Activated T-cell treated with anti-CD3 and anti-CD28 coated beads for 1 hour (primary cell): ENCODE measurements at regions not wholly inside any gene's neighbourhood (a gene's known extent, or its start where the extent isn't known, plus 50 kb on each side); places are given as distances from the start of the nearest gene placed in this dataset.

Experiments
- DNase-seq: peaks from one replicate; pipeline ENCODE4 v3.0.0-alpha.2; 2020; ENCODE audit warnings: low read depth

DNA sequence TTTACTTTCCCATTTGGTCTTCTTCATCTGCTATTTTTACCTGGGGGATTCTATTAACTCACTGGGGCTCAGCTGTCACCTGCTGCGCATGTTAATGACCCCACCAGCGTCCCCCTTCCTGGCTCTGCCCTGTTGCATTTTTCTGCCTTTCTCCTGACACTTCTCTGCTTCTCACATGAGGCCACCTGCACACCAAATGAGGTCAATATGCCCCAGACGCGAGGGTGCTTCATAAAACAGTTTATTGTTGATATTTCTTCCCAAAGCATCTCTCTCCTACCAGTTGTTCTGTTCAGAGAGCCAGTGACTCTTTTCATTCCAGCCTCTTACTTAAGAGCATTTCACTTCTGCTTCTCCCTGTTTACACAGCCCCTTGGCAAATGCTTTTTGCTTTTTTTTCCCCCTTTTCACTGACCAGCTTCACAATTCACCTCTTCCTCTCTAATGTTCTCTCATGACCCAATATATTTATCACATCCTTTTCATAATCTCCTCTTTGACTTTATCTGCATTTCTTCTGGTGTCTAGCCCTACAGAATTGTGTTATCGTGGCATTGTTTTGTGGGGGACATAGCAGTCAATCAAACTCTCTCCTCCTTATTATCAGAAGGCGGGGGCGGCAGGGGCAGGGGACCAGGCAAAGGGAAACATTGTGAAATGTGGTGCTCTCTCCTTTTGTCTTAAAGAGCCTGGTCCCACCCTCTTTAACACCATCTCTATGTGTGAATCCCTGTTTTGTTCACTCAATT is 545.8 kb upstream of the CITED2 start:
- DNase-seq, result no peak

DNA sequence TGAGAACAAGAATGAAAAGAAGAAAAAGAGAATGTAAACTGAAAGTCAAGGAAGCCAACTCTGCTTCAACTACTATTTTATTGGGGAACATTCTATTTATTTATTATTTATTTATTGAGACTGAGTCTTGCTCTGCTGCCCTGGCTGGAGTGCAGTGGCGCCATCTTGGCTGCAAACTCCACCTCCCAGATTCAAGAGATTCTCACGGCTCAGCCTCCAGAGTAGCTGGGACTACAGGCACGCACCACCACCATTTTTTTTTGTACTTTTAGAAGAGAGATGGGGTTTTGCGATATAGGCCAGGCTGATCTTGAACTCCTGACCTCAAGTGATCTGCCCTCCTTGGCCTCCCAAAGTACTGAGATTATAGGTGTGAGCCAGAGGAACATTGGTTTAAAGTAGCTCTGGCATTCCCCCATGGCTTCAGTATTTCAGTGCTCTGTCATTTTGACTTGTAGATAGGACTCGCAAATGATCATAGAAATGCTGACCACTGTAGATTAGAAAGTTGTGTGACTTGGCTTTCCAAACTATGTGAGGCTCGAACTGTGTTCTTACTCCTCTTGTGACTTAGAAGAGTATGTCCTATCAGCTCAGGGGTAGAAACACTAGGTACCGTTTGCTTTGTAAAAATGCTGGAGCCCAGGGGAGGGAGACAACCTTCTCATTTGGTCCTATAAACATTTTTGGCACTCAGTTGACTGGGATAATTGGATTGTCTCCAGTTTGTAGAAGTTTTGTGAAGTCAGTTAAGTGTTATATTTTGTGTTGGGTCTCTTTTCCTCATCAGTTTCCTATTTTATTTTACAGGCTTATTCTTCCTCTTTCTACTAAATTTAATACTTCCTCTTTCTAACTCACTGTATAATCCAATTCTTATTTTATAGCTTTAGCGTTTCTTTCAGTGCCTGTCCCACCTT is 544.9 kb upstream of the CITED2 start:
- no peak for DNase-seq

DNA sequence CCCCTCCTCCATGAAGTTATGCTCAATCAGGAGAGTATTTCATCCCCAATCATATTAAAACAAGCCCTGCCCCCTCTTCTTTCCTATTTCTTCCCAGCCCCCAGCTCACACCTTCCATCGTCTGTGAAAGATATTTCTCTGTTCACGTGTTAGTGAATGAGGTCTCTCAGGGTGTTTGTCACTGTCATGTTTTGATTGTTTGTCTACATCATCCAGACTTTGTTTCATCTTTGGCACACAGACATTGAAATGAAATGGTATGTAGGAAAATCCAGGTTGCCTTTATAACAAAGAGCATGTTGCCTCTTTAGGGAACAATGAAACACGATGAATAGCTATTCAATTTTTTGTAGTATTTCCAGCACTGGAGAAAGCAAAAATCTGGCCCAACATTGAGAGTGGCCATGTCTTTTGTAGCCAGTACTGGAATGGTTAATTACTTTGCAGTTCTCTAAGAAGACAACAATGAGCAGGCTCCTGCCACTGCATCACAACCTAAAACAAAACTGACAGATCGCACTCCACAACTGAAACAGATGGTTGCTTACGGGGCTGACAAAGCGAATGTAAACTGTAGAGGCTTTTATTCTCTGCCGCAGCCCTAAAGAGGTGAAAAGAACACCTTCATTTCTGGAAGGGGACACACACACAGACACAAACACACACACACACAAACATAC is 543.6 kb upstream of the CITED2 start:
- DNase-seq, result no peak

DNA sequence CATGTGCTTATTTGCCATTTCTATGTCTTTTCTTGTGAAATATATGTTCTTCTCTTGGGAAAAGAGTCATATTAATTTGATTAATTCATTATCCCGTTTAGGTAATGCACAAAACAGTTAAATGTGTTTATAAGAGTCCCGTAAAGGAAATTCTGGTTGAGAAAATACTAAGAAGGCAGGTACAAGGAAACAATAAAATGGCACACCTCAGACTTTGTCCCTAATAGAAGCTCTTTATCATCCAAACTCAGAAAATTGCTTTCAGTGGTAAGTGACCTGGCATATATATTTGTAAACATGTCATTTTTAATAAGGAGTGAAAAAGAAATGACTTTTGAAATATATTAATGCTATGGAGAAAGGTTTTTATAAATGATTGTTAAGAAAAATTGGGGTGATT is 540.5 kb upstream of the CITED2 start:
- DNase-seq, result no peak

DNA sequence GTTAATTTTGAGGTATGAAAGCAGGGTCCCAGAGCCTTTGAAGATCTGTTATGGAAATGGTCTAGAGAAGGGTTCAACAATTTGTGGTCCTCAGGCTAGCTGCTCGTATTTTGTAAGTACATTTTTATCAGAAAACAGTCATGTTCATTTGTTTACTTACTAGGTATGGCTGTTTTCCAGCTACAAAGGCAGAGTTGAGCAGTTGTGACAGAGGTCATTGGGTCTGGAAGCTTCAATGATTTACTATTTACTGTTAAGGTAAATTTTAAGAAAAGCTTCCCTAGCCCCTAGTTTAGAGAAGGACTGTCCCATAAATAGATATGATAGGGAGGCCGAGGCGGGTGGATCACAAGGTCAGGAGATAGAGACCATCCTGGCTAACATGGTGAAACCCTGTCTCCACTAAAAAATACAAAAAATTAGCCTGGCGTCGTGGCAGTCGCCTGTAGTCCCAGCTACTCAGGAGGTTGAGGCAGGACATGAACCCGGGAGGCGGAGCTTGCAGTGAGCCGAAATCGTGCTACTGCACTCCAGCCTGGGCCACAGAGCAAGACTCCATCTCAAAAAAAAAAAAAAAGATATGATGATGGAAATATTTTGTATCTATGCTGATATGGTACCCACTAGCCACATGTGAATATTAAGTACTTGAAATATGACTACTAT is 538.4 kb upstream of the CITED2 start:
- DNase-seq, result no peak

DNA sequence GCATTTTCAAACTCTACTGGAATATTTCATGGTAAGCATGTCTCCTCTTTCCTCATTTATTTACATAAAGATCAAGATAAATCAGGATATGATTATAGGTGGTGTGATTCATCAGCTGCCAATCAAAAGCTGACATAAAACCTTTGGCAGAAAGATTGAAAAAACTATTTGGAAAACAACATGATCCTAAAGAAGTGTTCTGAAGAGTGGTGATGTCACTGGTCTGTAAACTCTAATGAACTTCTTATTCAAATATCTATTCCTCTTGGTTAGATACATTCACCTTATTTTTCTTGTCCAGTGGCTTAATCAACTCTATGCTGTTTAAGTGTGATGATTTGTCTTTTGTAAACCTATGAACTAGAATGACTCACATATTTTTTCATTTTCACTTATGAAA is 535.5 kb upstream of the CITED2 start:
- DNase-seq, result no peak

DNA sequence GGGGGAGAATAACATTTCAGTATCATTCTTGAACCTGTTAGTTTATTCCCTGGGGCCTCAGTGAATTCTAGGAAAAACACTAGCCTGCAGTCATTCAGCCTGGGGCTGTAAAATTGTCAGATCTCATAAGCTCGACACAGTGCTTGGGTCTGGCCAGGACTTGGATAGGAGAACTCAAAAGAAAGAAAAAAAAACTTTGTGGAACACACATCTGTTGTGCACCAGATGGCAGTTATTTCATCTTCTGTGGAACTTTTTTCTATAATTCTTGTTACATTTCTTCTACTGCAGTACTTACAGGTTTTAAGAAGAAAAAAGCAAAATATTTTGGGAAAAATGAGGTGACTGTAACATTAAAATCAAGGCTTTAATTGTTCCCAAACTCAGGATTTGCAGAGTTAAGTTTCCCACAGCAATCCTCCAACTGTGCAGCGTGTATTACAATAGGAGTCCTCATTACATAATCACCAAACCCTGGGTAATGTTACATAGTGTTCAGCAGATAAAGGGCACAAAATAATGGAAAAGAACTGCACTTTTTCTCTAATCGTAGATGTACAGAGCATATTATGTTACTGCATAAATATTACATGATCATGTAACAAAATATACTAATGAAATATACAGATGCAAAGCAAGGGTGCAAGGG is 531.1 kb upstream of the CITED2 start:
- DNase-seq, result no peak

DNA sequence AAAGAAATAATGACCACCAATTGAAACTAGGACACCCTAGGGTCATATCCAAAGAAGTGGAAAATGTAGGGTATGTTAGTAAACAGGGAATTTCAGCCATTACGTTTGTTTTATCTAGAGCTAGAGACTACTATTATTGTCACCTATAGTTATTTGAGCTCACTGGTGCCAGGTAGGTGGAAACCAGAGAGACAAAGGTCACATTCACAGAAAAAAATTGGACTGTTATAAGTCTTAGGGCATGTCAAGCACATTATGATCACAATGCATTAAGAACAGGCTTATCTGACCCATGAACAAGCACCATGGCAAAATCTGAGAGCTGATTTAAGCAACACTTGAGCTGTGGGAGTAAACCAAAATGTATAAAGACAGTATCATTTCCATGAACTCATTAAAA is 530.1 kb upstream of the CITED2 start:
- no peak for DNase-seq

DNA sequence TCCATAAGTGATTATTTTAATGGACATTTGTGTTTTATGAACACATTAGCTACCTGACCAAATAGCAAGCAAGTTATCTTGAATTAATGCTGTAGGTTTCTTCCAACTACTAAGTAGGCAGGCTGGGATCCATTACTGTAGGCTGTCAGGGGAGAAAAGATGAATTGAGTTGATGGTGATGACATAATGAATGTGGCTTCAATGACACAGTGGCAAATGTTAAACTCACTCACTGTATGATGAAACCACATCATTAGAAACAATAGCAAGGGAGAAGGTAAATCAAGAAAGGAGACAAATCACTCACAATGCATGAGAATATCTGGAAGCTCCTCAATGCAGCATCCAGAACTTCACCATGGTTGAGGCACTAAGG is 529.7 kb upstream of the CITED2 start:
- DNase-seq, result no peak

DNA sequence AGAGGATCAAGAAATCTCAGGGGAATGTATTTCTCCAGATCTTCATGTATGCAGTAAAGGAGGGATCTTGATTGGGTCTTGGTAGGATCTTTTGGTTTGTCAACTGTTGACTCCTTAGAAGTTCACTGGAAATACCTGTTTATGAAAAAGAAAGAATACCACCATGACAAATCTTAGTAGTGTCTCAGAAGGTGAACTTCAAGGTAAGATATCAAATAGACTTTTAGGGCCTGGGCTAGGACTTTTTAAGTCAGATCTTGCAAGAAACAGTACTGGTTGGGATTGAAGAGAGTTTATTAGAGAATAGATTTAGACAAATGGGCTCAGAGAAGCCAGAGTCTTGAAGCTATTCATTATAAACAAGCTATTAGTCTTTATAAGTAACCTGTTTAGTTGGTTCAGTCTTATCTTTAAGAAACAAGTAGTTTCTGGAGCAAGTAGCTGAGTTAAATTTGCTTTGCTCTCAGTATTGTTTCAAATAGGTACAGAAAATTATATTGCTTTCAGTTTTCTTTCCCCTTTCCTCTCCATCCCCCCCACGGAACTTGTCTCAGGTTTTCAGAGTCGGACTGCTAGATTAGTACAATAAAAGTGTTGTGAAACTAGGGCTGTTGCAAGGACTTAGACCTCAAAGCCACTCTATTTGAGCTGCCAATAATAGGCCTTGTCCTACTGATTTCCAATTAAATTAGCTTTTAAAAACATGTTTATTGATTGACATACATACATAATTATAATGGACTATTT is 529.1 kb upstream of the CITED2 start:
- no peak for DNase-seq

DNA sequence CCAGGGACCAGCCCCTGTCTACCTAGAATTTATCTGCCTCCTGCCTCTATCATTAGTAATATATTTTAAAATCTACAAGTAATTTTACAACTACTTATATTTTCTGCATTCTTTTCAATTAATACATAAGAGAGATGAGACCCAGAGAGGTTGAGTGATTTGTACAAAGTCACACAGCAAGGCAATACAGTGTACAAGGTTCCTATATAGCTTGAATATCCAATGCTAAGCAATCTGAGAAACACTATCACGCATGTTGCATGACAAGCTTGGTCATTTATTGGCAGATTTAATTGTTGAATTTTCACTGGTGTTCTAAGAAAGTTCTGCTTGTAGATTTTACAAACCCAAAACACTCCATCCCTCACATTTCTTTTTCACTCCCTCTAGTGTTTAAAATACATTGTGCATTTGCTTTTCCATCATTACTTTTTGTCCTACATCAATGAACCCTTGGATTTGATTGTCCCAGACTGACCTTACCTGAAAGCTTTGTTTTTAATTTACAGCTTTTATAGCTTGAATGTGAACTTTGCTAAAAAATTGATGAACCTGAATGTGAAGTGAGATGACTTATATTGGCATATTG is 520.9 kb upstream of the CITED2 start:
- no peak for DNase-seq

DNA sequence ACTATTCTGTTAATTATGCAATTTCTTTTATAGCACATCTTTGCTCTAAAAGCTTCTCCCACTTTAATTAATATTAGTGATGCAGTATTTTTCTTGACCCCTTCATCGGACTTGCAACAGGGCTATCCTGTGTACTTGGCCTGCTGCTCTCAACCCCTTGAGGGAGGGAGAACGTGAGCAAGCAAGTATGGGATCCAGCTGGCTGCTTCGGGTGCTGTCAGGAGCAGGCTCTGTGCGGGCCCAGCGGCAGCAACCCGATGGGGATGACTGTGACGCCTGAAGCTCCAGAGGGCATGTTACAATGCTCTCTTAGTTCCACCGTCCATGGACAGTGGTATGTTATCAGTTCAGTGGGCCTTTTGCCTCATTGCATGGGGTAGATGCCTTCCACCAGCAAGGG is 519.8 kb upstream of the CITED2 start:
- DNase-seq, result no peak

DNA sequence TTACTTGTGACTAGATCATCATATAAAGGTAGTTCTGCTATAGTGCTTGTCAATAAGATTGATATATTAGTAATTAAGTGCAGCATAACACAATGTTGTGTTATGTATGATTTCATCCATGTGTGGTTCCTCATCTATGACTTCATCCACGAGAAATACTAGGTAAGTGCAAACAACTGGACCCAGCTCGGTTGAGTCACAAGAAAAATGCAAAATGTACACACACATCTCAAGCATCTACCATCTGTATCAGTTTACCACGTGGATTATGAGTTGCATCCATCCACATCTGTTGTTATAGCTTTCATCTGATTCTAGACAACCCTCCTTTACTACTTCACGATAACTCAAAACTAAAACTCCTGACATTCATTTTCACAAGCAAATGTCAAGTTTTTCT is 517.0 kb upstream of the CITED2 start:
- DNase-seq, result no peak

DNA sequence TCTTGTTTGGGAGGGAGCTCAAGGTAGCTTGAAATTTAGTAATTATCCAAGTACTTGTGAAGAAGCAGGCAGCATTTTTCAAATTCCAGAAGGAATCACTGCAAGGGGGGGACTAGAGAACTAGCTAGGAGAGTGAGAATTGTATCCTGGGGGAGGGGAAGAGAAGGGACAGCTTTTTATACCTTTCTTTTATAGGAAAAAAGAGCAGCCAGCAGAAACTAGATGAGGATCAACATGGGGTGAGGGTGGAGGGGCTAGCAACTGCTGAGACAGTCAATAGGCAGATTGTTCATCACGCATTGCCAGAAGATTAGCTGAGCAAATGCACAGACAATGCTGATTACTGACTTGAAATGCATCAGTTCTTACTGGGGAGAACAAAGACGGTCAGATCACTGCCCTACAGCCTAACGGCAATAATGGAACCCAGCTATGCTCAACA is 514.3 kb upstream of the CITED2 start:
- DNase-seq, result no peak

DNA sequence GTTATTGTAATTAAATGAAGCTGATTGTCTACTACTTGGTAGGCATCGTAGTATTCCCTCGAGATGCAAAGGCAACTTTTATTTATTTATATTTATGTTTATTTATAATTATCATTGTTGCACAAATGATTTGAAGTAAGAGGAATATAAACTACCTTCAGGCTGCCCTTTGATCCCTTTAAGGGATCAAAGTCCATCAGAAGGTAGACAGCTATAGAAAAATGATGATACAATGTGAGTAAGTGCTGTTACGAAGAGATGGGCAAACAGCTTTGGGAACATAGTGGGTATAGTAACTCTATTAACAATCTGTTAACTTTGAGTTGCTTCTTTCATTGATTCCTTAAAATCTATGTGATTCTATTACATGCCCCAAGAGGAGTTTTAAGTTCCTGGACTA is 512.8 kb upstream of the CITED2 start:
- DNase-seq, result no peak

DNA sequence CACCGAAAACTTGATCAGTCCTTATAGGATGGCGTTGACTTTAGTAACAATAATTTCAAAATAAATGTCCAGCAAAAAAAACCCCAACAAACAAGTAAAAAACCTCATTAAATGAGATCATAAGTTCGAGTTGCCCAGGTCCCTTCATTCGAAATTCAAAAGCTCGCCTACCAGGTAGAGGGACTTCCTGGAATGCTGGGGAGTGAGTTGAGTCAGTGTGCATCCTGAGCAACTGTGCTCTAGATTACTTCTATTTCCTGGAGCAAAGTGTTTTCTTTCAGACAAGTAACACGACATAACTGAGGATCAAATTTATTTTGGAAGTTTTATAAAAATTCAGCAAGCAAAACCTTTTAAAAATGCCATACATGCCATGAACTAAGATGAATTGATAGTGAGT is 511.9 kb upstream of the CITED2 start:
- DNase-seq, result no peak

DNA sequence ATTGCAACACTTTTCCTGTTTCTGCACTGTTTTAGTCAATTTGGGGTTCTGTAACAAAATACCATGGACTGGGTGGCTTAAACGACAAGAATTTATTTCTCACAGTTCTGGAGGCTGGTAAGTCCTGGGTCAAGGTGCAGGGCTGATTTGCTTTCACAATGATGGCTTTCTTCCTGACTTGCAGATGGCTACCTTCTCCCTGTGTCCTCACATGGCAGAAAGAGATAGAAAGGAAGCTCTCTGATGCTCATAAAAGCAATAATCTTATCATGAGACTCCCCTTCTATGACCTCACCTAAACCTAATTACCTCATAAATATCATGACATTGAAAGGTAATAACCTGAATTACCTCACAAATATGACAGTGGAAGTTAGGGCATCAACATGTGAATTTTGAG is 511.5 kb upstream of the CITED2 start:
- no peak for DNase-seq

DNA sequence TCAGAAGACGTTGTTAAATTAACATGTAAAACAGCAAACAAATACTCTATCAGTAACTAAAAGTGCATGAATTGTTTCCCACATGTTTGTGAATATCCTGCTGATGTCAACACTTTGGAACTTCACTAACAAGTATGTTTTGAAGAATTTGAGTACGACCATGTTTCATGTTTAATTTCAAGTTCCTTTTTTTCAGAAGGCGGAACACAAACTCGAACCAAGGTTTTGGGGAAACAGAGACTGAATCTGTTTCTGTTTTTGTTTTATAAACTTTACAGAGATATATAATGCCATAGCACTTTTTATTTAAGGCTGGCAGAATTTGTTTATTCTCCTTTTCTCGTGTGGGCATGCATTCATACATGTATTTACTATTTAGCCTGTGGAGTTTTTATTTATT is 509.3 kb upstream of the CITED2 start:
- DNase-seq, result no peak

DNA sequence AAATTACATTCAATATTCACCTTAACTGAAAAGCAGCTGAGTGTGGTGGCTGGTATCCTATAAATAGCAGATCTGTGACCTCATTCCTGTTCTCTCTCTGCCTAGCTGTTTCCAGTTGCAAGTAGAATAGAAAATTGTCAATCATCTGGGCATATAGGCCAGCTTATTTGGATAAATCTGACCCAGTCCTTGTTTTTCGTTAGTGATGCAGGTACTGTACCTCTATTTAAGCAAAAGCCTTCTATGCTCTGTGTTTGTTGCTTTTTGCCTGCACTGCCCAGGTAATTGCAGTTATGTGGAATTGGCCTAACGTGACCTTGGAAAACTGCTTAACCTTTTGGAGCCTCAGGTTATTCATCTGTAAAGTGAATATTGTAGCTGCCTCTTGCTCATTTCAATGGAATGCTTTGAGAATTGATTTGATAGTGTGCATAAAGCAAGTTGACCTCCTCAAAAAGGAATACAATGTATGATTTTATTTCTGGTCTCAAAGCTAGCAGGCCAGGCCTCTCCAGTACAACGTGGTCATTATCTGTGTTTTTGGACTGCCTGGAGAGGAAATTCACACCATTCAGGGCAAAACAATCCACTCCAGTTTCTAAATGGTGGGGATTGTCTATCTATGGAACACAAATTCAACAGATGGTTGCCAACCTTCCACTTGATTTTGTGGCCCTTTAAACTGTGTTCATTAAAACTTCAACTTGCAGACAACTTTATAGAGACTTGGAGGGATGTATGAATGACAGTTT is 508.7 kb upstream of the CITED2 start:
- no peak for DNase-seq

DNA sequence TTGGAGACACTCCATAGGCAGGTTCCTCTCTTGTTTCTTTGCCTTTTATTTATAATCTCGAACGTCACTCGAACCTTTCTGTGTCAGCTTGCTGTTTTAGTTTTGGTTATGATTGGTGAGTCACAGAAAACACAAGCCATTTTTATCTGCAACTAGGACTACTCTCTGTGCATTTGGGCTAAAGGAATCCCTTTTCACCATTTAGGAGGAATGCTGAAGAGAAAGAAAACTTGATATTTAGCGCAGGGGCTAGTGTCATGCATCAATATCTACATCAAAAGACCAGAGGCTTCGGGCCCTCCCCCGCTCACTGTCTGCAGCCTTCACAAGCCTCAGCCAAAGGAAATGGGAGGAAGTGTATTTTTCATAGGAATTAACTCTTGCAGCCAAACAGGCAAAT is 507.8 kb upstream of the CITED2 start:
- no peak for DNase-seq
